Lower leg skin (tissue), 3 donors: ENCODE measurements at regions not wholly inside any gene's neighbourhood (a gene's known extent, or its start where the extent isn't known, plus 50 kb on each side); places are given as distances from the start of the nearest gene placed in this dataset.

Experiments used
- CTCF ChIP-seq, 3 donors: fragments of 450-650 bp; IDR thresholded peaks; one replicate each; pipeline ENCODE4 v1.5.1; 2016; ENCODE audit warnings: antibody characterized with exemption in 3 of 3, mild to moderate bottlenecking in 3 of 3, moderate library complexity in 2 of 3
- POLR2A ChIP-seq, 2 donors: fragments of 450-650 bp; IDR thresholded peaks; one replicate each; pipeline ENCODE4 v1.6.1; 2016 to 2017; ENCODE audit warnings: antibody characterized with exemption in 2 of 2, mild to moderate bottlenecking in 1 of 2, moderate library complexity in 1 of 2

- TF ChIP-seq CTCF (IDR thresholded peaks at IDR 0.05) (no peak), POLR2A (IDR thresholded peaks at IDR 0.05) (no peak)
Observed at GRCh38 chr22:47435826-47436225, 673.4 kb downstream of the TBC1D22A start.
